RWPE2 (cell line): ENCODE measurements at regions not wholly inside any gene's neighbourhood (a gene's known extent, or its start where the extent isn't known, plus 50 kb on each side); places are given as distances from the start of the nearest gene placed in this dataset.

Experiments
- ATAC-seq: fragments of 200-7000 bp; cut with Tn5 transposase; 3 replicates; pipeline ENCODE4 v1.9.1; 2021; ENCODE audit warnings: low read depth
- DNase-seq: peaks from one replicate; pipeline ENCODE4 v3.0.0-alpha.2; 2020; ENCODE audit warnings: low spot score
- H3K27ac ChIP-seq: fragments of 450-650 bp; 2 replicates; pipeline ENCODE4 v1.5.1; 2017; ENCODE audit warnings: mild to moderate bottlenecking; ENCODE audit not compliant: poor library complexity, severe bottlenecking
- H3K27me3 ChIP-seq: fragments of 250-450 bp; sonication (Bioruptor Pico); 2 replicates; pipeline ENCODE4 v1.5.1; 2021; ENCODE audit warnings: mild to moderate bottlenecking, moderate library complexity; ENCODE audit not compliant: insufficient read depth, poor library complexity, severe bottlenecking
- H3K36me3 ChIP-seq: fragments of 250-450 bp; sonication (Bioruptor Pico); 2 replicates; pipeline ENCODE4 v1.5.1; 2020; ENCODE audit warnings: low read depth, mild to moderate bottlenecking, moderate library complexity
- H3K4me1 ChIP-seq: fragments of 250-450 bp; sonication (Bioruptor Pico); 2 replicates; pipeline ENCODE4 v1.5.1; 2021; ENCODE audit warnings: mild to moderate bottlenecking, moderate library complexity; ENCODE audit not compliant: insufficient read depth, poor library complexity, severe bottlenecking
- H3K4me3 ChIP-seq: fragments of 250-450 bp; sonication (Bioruptor Pico); 2 replicates; pipeline ENCODE4 v1.5.1; 2021; ENCODE audit warnings: mild to moderate bottlenecking, moderate library complexity; ENCODE audit not compliant: severe bottlenecking
- H3K9me3 ChIP-seq: fragments of 250-450 bp; sonication (Bioruptor Pico); 2 replicates; pipeline ENCODE4 v1.5.1; 2021; ENCODE audit warnings: mild to moderate bottlenecking, moderate library complexity; ENCODE audit not compliant: severe bottlenecking
- CTCF ChIP-seq: fragments of 450-650 bp; IDR thresholded peaks from one replicate; pipeline ENCODE4 v1.5.1; 2017; ENCODE audit warnings: mild to moderate bottlenecking, moderate library complexity; ENCODE audit not compliant: poor library complexity, severe bottlenecking

- ATAC-seq (peak; percentile 64; the same call in 2 of the 3 replicates), DNase-seq (no peak)
- Histone ChIP-seq H3K4me3 (no peak overlapping the region), H3K9me3 (no peaks in the 10 kb centered on the region), H3K27ac (no peak overlapping the region), H3K36me3 (no peaks in the 10 kb centered on the region), H3K27me3 (no peaks in the 10 kb centered on the region), H3K4me1 (no peaks in the 10 kb centered on the region)
- TF ChIP-seq CTCF = peak; percentile 84
Measured at GRCh38 chr17:12545877-12546513, 119.7 kb upstream of the MYOCD start.

- TF ChIP-seq CTCF = no peak
- H3K27ac ChIP-seq = no peak overlapping the region
- no peaks in the 10 kb centered on the region for H3K9me3 ChIP-seq
- no peaks in the 10 kb centered on the region for H3K36me3 ChIP-seq
- ATAC-seq (no peak), DNase-seq (no peak)
- no peaks in the 10 kb centered on the region for H3K4me1 ChIP-seq
- no peaks in the 10 kb centered on the region for H3K27me3 ChIP-seq
- H3K4me3 ChIP-seq = no peak overlapping the region
Measured at GRCh38 chr17:12546983-12547382, 118.7 kb upstream of the MYOCD start.

- ATAC-seq (no peak), DNase-seq (no peak)
- Histone ChIP-seq H3K27me3 (no peaks in the 10 kb centered on the region), H3K4me1 (no peaks in the 10 kb centered on the region), H3K4me3 (no peak overlapping the region), H3K27ac (no peak overlapping the region), H3K36me3 (no peaks in the 10 kb centered on the region), H3K9me3 (no peaks in the 10 kb centered on the region)
- TF ChIP-seq CTCF = no peak
Measured at GRCh38 chr17:12547831-12548230, 117.9 kb upstream of the MYOCD start.

GRCh38 chr17:12548558-12548957, 117.1 kb upstream of the MYOCD start:
- ATAC-seq = no peak
- no peak for TF ChIP-seq CTCF
- H3K4me3 ChIP-seq = no peak overlapping the region
- H3K36me3 ChIP-seq = no peaks in the 10 kb centered on the region
- H3K9me3 ChIP-seq = no peaks in the 10 kb centered on the region
- H3K4me1 ChIP-seq = no peaks in the 10 kb centered on the region
- no peaks in the 10 kb centered on the region for H3K27me3 ChIP-seq
- DNase-seq = no peak
- H3K27ac ChIP-seq = no peak overlapping the region

GRCh38 chr17:12549499-12550041, 116.1 kb upstream of the MYOCD start:
- no peak overlapping the region for H3K27ac ChIP-seq
- no peak for ATAC-seq
- no peaks in the 10 kb centered on the region for H3K36me3 ChIP-seq
- no peaks in the 10 kb centered on the region for H3K4me1 ChIP-seq
- no peak for DNase-seq
- no peaks in the 10 kb centered on the region for H3K9me3 ChIP-seq
- TF ChIP-seq CTCF = no peak
- H3K27me3 ChIP-seq = no peaks in the 10 kb centered on the region
- no peak overlapping the region for H3K4me3 ChIP-seq
